ENCODE measurements at regions not wholly inside any gene's neighbourhood (a gene's known extent, or its start where the extent isn't known, plus 50 kb on each side); places are given as distances from the start of the nearest gene placed in this dataset.

DNA sequence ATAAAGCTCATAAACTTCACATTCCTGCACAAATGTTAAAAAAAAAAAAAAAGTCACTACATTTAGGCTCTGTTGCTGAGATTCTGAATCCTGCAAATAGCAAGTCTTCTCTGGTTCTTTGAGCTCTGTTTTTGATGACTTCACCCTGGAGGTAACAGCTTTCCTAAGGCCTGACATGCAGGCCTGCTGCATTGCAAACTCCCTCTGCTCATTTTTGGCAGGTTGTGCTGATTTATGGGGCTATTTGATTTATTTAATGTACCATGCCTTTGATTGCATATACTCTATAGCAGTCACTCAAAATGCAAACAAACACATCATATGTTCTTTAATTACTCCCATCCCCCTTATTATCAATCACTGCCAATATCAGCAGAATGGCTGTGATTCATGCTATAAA, 416.1 kb upstream of the IZUMO3 start:
- TF ChIP-seq YY1 (IDR thresholded peaks at IDR 0.05; ENCODE audit: insufficient read depth, insufficient read length) (no peak), SUZ12 (IDR thresholded peaks at IDR 0.05; ENCODE audit: extremely low read depth, insufficient read depth, insufficient read length) (no peak)
